ENCODE measurements at regions not wholly inside any gene's neighbourhood (a gene's known extent, or its start where the extent isn't known, plus 50 kb on each side); places are given as distances from the start of the nearest gene placed in this dataset.
"Not testable (repeated sequence)": the region's sequence is repeated elsewhere in the genome, so short reads cannot be mapped to it uniquely, and the experiment has no call there.

- H3K27me3 ChIP-seq (replicated peaks; ENCODE audit: control insufficient read depth, insufficient read depth, low read length) = no peaks in the 10 kb centered on the region
- TF ChIP-seq CTCF (IDR thresholded peaks at IDR 0.05; ENCODE audit: insufficient read depth, low read length, poor library complexity, severe bottlenecking) = no peak
- DNase-seq (ENCODE audit: extremely low read depth, insufficient read length) = no peak
- H3K36me3 ChIP-seq (ENCODE audit: control insufficient read depth, insufficient read depth, low read length) = no peaks in the 10 kb centered on the region
- H3K4me3 ChIP-seq (replicated peaks; ENCODE audit: low read depth, low read length) = no peak overlapping the region
Measured at GRCh38 chr13:67515895-67516294, 285.8 kb upstream of the PCDH9 start.

GRCh38 chr13:67509018-67509417, 278.9 kb upstream of the PCDH9 start:
- no peak for DNase-seq (ENCODE audit: extremely low read depth, insufficient read length)
- no peak for TF ChIP-seq CTCF (IDR thresholded peaks at IDR 0.05; ENCODE audit: insufficient read depth, low read length, poor library complexity, severe bottlenecking)
- Histone ChIP-seq H3K36me3 (ENCODE audit: control insufficient read depth, insufficient read depth, low read length) (no peaks in the 10 kb centered on the region), H3K4me3 (replicated peaks; ENCODE audit: low read depth, low read length) (no peak overlapping the region), H3K27me3 (replicated peaks; ENCODE audit: control insufficient read depth, insufficient read depth, low read length) (no peaks in the 10 kb centered on the region)

GRCh38 chr13:67508275-67508674, 278.1 kb upstream of the PCDH9 start:
- DNase-seq (ENCODE audit: extremely low read depth, insufficient read length); H3K27me3 ChIP-seq (replicated peaks; ENCODE audit: control insufficient read depth, insufficient read depth, low read length); H3K4me3 ChIP-seq (replicated peaks; ENCODE audit: low read depth, low read length); H3K36me3 ChIP-seq (ENCODE audit: control insufficient read depth, insufficient read depth, low read length): not testable (repeated sequence)

GRCh38 chr13:67506407-67506806, 276.3 kb upstream of the PCDH9 start:
- no peak overlapping the region for H3K4me3 ChIP-seq (replicated peaks; ENCODE audit: low read depth, low read length)
- no peaks in the 10 kb centered on the region for H3K36me3 ChIP-seq (ENCODE audit: control insufficient read depth, insufficient read depth, low read length)
- H3K27me3 ChIP-seq (replicated peaks; ENCODE audit: control insufficient read depth, insufficient read depth, low read length) = no peaks in the 10 kb centered on the region
- DNase-seq (ENCODE audit: extremely low read depth, insufficient read length) = no peak
- no peak for TF ChIP-seq CTCF (IDR thresholded peaks at IDR 0.05; ENCODE audit: insufficient read depth, low read length, poor library complexity, severe bottlenecking)

- no peaks in the 10 kb centered on the region for H3K27me3 ChIP-seq (replicated peaks; ENCODE audit: control insufficient read depth, insufficient read depth, low read length)
- no peak for DNase-seq (ENCODE audit: extremely low read depth, insufficient read length)
- H3K4me3 ChIP-seq (replicated peaks; ENCODE audit: low read depth, low read length) = no peak overlapping the region
- TF ChIP-seq CTCF (IDR thresholded peaks at IDR 0.05; ENCODE audit: insufficient read depth, low read length, poor library complexity, severe bottlenecking) = no peak
- no peaks in the 10 kb centered on the region for H3K36me3 ChIP-seq (ENCODE audit: control insufficient read depth, insufficient read depth, low read length)
Measured at GRCh38 chr13:67505376-67505775, 275.2 kb upstream of the PCDH9 start.

- DNase-seq (ENCODE audit: extremely low read depth, insufficient read length) = no peak
- TF ChIP-seq CTCF (IDR thresholded peaks at IDR 0.05; ENCODE audit: insufficient read depth, low read length, poor library complexity, severe bottlenecking) = no peak
- Histone ChIP-seq H3K27me3 (replicated peaks; ENCODE audit: control insufficient read depth, insufficient read depth, low read length) (no peaks in the 10 kb centered on the region), H3K4me3 (replicated peaks; ENCODE audit: low read depth, low read length) (no peak overlapping the region), H3K36me3 (ENCODE audit: control insufficient read depth, insufficient read depth, low read length) (no peaks in the 10 kb centered on the region)
Measured at GRCh38 chr13:67498948-67499347, 268.8 kb upstream of the PCDH9 start.
